ENCODE measurements at regions not wholly inside any gene's neighbourhood (a gene's known extent, or its start where the extent isn't known, plus 50 kb on each side); places are given as distances from the start of the nearest gene placed in this dataset.

DNA sequence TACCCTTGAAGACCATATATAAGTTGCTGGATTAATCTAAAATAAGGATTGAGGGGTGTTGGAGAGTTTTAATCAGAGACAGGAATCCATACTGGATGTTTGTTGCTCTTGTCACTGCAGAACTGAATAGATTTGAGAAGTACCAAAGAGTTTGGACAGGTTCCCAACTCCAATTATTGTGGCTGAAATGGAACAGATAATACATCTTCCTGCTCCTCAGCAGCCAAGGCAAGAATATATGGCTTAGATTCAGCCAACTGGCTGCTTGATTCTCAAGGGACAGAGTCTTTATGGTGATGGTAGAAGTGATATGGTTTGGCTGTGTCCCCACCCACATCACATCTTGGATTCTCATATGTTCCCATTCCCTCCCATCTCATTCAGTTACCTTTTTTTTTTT is 97.0 kb upstream of the PDHA2 start:
- TF ChIP-seq JUN (IDR thresholded peaks at IDR 0.05; ENCODE audit: borderline replicate concordance, insufficient read depth, insufficient read length, low read depth) (no peak), FOS (IDR thresholded peaks at IDR 0.05; ENCODE audit: borderline replicate concordance, insufficient read depth, low read length) (no peak), POLR2A (IDR thresholded peaks at IDR 0.05; ENCODE audit: low read depth, low read length) (no peak), MYC (IDR thresholded peaks at IDR 0.05; ENCODE audit: low read depth, low read length) (no peak), EZH2 (IDR thresholded peaks at IDR 0.05; ENCODE audit: borderline replicate concordance, low read depth, low read length, severe bottlenecking) (no peak), GATA2 (IDR thresholded peaks at IDR 0.05; ENCODE audit: insufficient read depth, insufficient read length, low read depth, low read length) (no peak), POLR2AphosphoS5 (IDR thresholded peaks at IDR 0.05; ENCODE audit: insufficient read depth, low read depth, low read length) (no peak)
- TF ChIP-seq, protein P1, sequence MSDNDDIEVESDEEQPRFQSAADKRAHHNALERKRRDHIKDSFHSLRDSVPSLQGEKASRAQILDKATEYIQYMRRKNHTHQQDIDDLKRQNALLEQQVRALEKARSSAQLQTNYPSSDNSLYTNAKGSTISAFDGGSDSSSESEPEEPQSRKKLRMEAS (IDR thresholded peaks at IDR 0.05; ENCODE audit: insufficient read depth, insufficient read length): no peak
- TF ChIP-seq, protein P2, sequence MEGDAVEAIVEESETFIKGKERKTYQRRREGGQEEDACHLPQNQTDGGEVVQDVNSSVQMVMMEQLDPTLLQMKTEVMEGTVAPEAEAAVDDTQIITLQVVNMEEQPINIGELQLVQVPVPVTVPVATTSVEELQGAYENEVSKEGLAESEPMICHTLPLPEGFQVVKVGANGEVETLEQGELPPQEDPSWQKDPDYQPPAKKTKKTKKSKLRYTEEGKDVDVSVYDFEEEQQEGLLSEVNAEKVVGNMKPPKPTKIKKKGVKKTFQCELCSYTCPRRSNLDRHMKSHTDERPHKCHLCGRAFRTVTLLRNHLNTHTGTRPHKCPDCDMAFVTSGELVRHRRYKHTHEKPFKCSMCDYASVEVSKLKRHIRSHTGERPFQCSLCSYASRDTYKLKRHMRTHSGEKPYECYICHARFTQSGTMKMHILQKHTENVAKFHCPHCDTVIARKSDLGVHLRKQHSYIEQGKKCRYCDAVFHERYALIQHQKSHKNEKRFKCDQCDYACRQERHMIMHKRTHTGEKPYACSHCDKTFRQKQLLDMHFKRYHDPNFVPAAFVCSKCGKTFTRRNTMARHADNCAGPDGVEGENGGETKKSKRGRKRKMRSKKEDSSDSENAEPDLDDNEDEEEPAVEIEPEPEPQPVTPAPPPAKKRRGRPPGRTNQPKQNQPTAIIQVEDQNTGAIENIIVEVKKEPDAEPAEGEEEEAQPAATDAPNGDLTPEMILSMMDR (IDR thresholded peaks at IDR 0.05; ENCODE audit: extremely low read depth in 1 of 2, insufficient read depth in 1 of 2, low read depth in 1 of 2, low read length in 2 of 2): no peak

More for the DNA sequence above, 97.0 kb upstream of the PDHA2 start:
- ChIA-PET CTCF (no interaction called here), POLR2A (no interaction called here)
- no peaks in the 10 kb centered on the region for H3K4me1 ChIP-seq (ENCODE audit: control insufficient read depth, extremely low read depth, insufficient read depth, low read length)
- dilution Hi-C loops (cut with MboI; ENCODE audit: extremely low pct_ligation_motif_present, low sequenced_read_pairs): no loop called here
- H3K27me3 ChIP-seq (ENCODE audit: control insufficient read depth in 2 of 2, insufficient read depth in 2 of 2, low read length in 2 of 2): no peaks in the 10 kb centered on the region
- no peaks in the 10 kb centered on the region for H3K9me1 ChIP-seq (replicated peaks; ENCODE audit: control insufficient read depth, extremely low read depth, insufficient read depth, low read length)
- H3K27ac ChIP-seq (ENCODE audit: insufficient read depth, low read depth, low read length): no peak overlapping the region
- H3K4me2 ChIP-seq (ENCODE audit: insufficient read depth, low read length): no peak overlapping the region
- H3K4me3 ChIP-seq (replicated peaks in 1 of 3; ENCODE audit: insufficient read depth in 1 of 3, low read depth in 1 of 3, low read length in 3 of 3): no peak overlapping the region
- no TSS peak for BruUV-seq (replicated peaks)
- intact Hi-C loops (cut with micrococcal nuclease): no loop called here
- no peaks in the 10 kb centered on the region for H3K36me3 ChIP-seq (ENCODE audit: control insufficient read depth in 2 of 2, extremely low read depth in 1 of 2, insufficient read depth in 2 of 2, low read length in 2 of 2)
- DNase-seq (ENCODE audit: low read depth, low spot score): no peak
- no peak overlapping the region for H2AFZ ChIP-seq (ENCODE audit: low read depth, low read length)
- no peak for FAIRE-seq
- H3K9ac ChIP-seq (replicated peaks; ENCODE audit: extremely low read depth, insufficient read depth, low read length): no peak overlapping the region
- H3K79me2 ChIP-seq (ENCODE audit: control insufficient read depth, insufficient read depth, low read length): no peaks in the 10 kb centered on the region
- H3K9me3 ChIP-seq (replicated peaks; ENCODE audit: control insufficient read depth, insufficient read depth, low read length): no peaks in the 10 kb centered on the region
- H4K20me1 ChIP-seq (replicated peaks; ENCODE audit: control insufficient read depth, extremely low read depth, insufficient read depth, low read length): no peaks in the 10 kb centered on the region

Data from endothelial cell of umbilical vein (primary cell).